ENCODE measurements at regions not wholly inside any gene's neighbourhood (a gene's known extent, or its start where the extent isn't known, plus 50 kb on each side); places are given as distances from the start of the nearest gene placed in this dataset.

- H3K9me3 ChIP-seq (ENCODE audit: control insufficient read depth in 4 of 4, insufficient read depth in 3 of 4, low read length in 3 of 4), result no peaks in the 10 kb centered on the region
- no peaks in the 10 kb centered on the region for H3K4me1 ChIP-seq (ENCODE audit: control insufficient read depth in 5 of 5, insufficient read depth in 5 of 5, low read length in 5 of 5)
- DNase-seq, result no peak
- WGBS, 2 donors, result 81 to 91% methylated on average over 3 of the region's 3 CpGs
- H3K27me3 ChIP-seq (ENCODE audit: control insufficient read depth in 3 of 3, insufficient read depth in 3 of 3, low read length in 2 of 3), result no peaks in the 10 kb centered on the region
- no peak for ATAC-seq (ENCODE audit: insufficient read depth, low FRiP score)
- no peak overlapping the region for H3K27ac ChIP-seq (ENCODE audit: low read depth in 1 of 2, low read length in 1 of 2)
- no peak for TF ChIP-seq CTCF (IDR thresholded peaks at IDR 0.05; ENCODE audit: control extremely low read depth, extremely low read depth)
- no peak overlapping the region for H3K9ac ChIP-seq (ENCODE audit: insufficient read depth in 1 of 2, low read length in 2 of 2)
- no peaks in the 10 kb centered on the region for H3K36me3 ChIP-seq (ENCODE audit: control insufficient read depth in 4 of 4, insufficient read depth in 4 of 4, low read length in 4 of 4)
- no peak overlapping the region for H3K4me3 ChIP-seq
These were observed 79.7 kb upstream of the CRBN start for GRCh38 chr3:3259181-3259580.

DNA sequence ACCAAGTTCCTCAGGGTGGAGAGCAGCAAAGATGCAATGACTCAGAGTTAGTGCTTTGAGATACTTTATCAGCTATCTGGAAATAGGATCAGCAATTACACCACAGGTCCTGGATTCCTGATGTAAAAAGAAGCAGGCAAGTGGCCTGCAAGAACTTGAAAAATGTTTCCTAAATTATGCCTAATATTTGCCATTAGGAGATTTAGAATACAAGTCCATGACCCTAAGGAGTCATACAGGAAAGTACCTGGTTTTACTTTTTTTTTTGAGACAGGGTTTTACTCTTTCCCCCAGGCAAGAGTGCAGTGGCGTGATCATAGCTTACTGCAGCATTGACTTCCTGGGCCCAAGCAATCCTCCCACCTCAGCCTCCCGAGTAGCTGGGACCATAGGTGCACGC lies 78.8 kb upstream of the CRBN start:
- Histone ChIP-seq H3K9ac (ENCODE audit: insufficient read depth in 1 of 2, low read length in 2 of 2) (no peak overlapping the region), H3K27ac (ENCODE audit: low read depth in 1 of 2, low read length in 1 of 2) (no peak overlapping the region), H3K36me3 (ENCODE audit: control insufficient read depth in 4 of 4, insufficient read depth in 4 of 4, low read length in 4 of 4) (no peaks in the 10 kb centered on the region), H3K4me1 (ENCODE audit: control insufficient read depth in 5 of 5, insufficient read depth in 5 of 5, low read length in 5 of 5) (no peaks in the 10 kb centered on the region), H3K27me3 (ENCODE audit: control insufficient read depth in 3 of 3, insufficient read depth in 3 of 3, low read length in 2 of 3) (no peaks in the 10 kb centered on the region), H3K9me3 (ENCODE audit: control insufficient read depth in 4 of 4, insufficient read depth in 3 of 4, low read length in 3 of 4) (no peaks in the 10 kb centered on the region), H3K4me3 (no peak overlapping the region)
- DNase-seq (no peak), ATAC-seq (ENCODE audit: insufficient read depth, low FRiP score) (no peak)
- WGBS, 2 donors, result 92 to 93% methylated on average over 3 of the region's 3 CpGs
- TF ChIP-seq CTCF (IDR thresholded peaks at IDR 0.05; ENCODE audit: control extremely low read depth, extremely low read depth), result no peak

DNA sequence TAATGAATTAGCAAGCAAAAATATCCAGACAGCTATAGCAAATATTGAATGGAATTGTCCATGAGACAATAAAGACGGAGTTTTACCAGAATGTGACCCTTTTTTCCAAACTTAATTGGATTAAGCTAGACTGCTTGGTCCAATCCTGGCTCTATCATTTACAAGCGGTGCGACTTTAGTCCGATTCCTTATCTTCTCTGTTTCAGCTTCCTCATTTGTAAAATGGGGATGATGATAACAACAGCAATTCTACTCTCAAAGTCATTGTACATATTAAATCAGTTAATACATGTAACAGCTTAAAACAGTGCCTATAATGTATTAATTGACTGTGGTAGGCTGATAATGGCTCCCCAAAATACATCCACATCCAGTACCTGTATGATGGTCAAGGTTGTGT lies 62.1 kb upstream of the CRBN start:
- H3K4me1 ChIP-seq (ENCODE audit: control insufficient read depth in 5 of 5, insufficient read depth in 5 of 5, low read length in 5 of 5), result no peaks in the 10 kb centered on the region
- ATAC-seq (ENCODE audit: insufficient read depth, low FRiP score) (no peak), DNase-seq (no peak)
- 72 to 73% methylated on average over 4 of the region's 4 CpGs for WGBS, 2 donors
- H3K9me3 ChIP-seq (ENCODE audit: control insufficient read depth in 4 of 4, insufficient read depth in 3 of 4, low read length in 3 of 4), result no peaks in the 10 kb centered on the region
- H3K27me3 ChIP-seq (ENCODE audit: control insufficient read depth in 3 of 3, insufficient read depth in 3 of 3, low read length in 2 of 3), result no peaks in the 10 kb centered on the region
- H3K4me3 ChIP-seq, result no peak overlapping the region
- no peak for TF ChIP-seq CTCF (IDR thresholded peaks at IDR 0.05; ENCODE audit: control extremely low read depth, extremely low read depth)
- no peak overlapping the region for H3K9ac ChIP-seq (ENCODE audit: insufficient read depth in 1 of 2, low read length in 2 of 2)
- H3K36me3 ChIP-seq (ENCODE audit: control insufficient read depth in 4 of 4, insufficient read depth in 4 of 4, low read length in 4 of 4), result no peaks in the 10 kb centered on the region
- no peak overlapping the region for H3K27ac ChIP-seq (ENCODE audit: low read depth in 1 of 2, low read length in 1 of 2)

- H3K4me3 ChIP-seq, result no peak overlapping the region
- no peak overlapping the region for H3K27ac ChIP-seq (ENCODE audit: low read depth in 1 of 2, low read length in 1 of 2)
- H3K4me1 ChIP-seq (ENCODE audit: control insufficient read depth in 5 of 5, insufficient read depth in 5 of 5, low read length in 5 of 5), result no peaks in the 10 kb centered on the region
- DNase-seq (no peak), ATAC-seq (ENCODE audit: insufficient read depth, low FRiP score) (no peak)
- no peaks in the 10 kb centered on the region for H3K36me3 ChIP-seq (ENCODE audit: control insufficient read depth in 4 of 4, insufficient read depth in 4 of 4, low read length in 4 of 4)
- whole genome bisulfite sequencing, 2 donors, result 45 to 46% methylated on average over 3 of the region's 3 CpGs
- no peaks in the 10 kb centered on the region for H3K9me3 ChIP-seq (ENCODE audit: control insufficient read depth in 4 of 4, insufficient read depth in 3 of 4, low read length in 3 of 4)
- no peaks in the 10 kb centered on the region for H3K27me3 ChIP-seq (ENCODE audit: control insufficient read depth in 3 of 3, insufficient read depth in 3 of 3, low read length in 2 of 3)
- no peak for TF ChIP-seq CTCF (IDR thresholded peaks at IDR 0.05; ENCODE audit: control extremely low read depth, extremely low read depth)
- no peak overlapping the region for H3K9ac ChIP-seq (ENCODE audit: insufficient read depth in 1 of 2, low read length in 2 of 2)
These were observed 61.5 kb upstream of the CRBN start for GRCh38 chr3:3240986-3241385.

Measured in lung (tissue), 11 donors.